Sigmoid colon (tissue), 6 donors: ENCODE measurements at regions not wholly inside any gene's neighbourhood (a gene's known extent, or its start where the extent isn't known, plus 50 kb on each side); places are given as distances from the start of the nearest gene placed in this dataset.
A peak's percentile ranks its signal among the peaks of the same experiment; 100 is the strongest.

ENCODE experiments used
- DNase-seq: peaks from one replicate; pipeline ENCODE4 v3.0.0-alpha.2; 2019
- H3K27ac ChIP-seq, 4 donors: fragments of 200-600 bp; sonication (generic); one replicate each; pipeline ENCODE4 v1.5.1; 2016 to 2019; ENCODE audit warnings: mild to moderate bottlenecking in 1 of 4
- H3K27me3 ChIP-seq, 3 donors: fragments of 200-600 bp; sonication (generic); one replicate each; pipeline ENCODE4 v1.5.1; 2019; ENCODE audit warnings: mild to moderate bottlenecking in 1 of 3
- H3K36me3 ChIP-seq, 4 donors: fragments of 200-600 bp; sonication (generic); one replicate each; pipeline ENCODE4 v1.5.1; 2016 to 2019
- H3K4me1 ChIP-seq, 4 donors: fragments of 200-600 bp; sonication (generic); one replicate each; pipeline ENCODE4 v1.5.1; 2017 to 2019
- H3K4me3 ChIP-seq, 4 donors: fragments of 200-600 bp; sonication (generic); one replicate each; pipeline ENCODE4 v1.5.1; 2017 to 2019; ENCODE audit warnings: mild to moderate bottlenecking in 2 of 4, moderate library complexity in 1 of 4
- H3K9me3 ChIP-seq, 4 donors: fragments of 200-600 bp in 3 of 4; sonication (generic) in 3 of 4; one replicate each; pipeline versions ENCODE4 v1.5.1 to v1.6.1; 2013 to 2019
- EP300 ChIP-seq, 4 donors: sonication (generic); formaldehyde crosslinking; IDR thresholded peaks; one replicate each; pipeline ENCODE4 v1.6.1; 2017; ENCODE audit warnings: antibody characterized with exemption in 4 of 4
- POLR2A ChIP-seq, 2 donors: fragments of 450-650 bp; IDR thresholded peaks; one replicate each; pipeline ENCODE4 v1.6.1; 2016; ENCODE audit warnings: antibody characterized with exemption in 2 of 2, mild to moderate bottlenecking in 2 of 2, moderate library complexity in 2 of 2
- POLR2AphosphoS5 ChIP-seq, 4 donors: sonication (generic); formaldehyde crosslinking; IDR thresholded peaks; one replicate each; pipeline ENCODE4 v1.6.1; 2017; ENCODE audit warnings: antibody characterized with exemption in 4 of 4
- WGBS, 2 donors: extraction: QIAGEN DNeasy Blood & Tissue Kit; methylation state at CpG; one replicate each; pipeline ENCODE4 v1.1.7; 2013; 5-methylcytosine and 5-hydroxymethylcytosine counted together
- intact Hi-C: fragments of 100-400 bp; cut with DNase I; formaldehyde crosslinking; loops from one replicate; pipeline ENCODE4 v1.15.1; 2023
- TF ChIP-seq, protein P1 (sequence below), 4 experiments: fragments of 450-650 bp in 3 of 4; fragments of 200-600 bp in 1 of 4; IDR thresholded peaks; one replicate each; pipeline ENCODE4 v1.5.1; 2016 to 2019; ENCODE audit warnings: antibody characterized with exemption in 4 of 4, mild to moderate bottlenecking in 3 of 4, moderate library complexity in 2 of 4
- donor health status: healthy with polysubstance abuse.
- donor health status: healthy.

DNA sequence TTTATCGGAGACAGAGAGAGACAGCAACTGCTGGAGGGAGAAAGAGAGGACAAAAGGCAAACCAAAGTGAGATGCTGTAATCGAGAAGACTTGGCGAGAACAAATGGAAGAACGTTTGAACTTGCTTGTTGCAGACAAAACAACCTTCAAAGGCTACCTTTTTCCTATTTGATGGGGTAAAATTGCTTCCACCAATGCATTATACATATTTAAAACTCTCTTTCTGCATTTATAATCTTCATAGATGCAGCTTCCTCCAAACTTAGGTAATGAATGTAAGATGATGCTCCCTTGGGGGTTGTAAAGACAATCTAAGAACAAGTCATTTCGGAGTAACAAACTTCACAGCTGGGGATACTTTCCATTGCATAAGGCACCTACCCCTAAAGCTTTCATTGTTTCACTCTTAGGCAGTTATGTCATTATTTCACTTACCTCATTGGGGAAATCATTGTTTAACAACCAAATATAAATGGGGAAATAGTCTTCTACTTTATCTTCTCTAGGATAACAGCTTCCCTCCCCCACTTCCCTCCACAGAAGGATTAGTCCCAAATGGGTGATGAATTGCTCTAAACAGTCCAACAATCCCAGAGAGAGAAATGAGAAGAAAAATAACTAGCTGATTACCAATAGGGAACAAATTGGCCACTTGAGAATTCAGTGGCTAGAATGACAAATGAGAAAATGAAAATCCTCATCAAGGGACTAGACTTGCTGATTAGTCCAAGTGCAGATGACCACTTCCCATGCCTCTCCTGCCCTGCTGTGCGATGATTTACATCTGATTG lies 269.8 kb upstream of the ADAMTS9 start:
- TF ChIP-seq, protein P1, sequence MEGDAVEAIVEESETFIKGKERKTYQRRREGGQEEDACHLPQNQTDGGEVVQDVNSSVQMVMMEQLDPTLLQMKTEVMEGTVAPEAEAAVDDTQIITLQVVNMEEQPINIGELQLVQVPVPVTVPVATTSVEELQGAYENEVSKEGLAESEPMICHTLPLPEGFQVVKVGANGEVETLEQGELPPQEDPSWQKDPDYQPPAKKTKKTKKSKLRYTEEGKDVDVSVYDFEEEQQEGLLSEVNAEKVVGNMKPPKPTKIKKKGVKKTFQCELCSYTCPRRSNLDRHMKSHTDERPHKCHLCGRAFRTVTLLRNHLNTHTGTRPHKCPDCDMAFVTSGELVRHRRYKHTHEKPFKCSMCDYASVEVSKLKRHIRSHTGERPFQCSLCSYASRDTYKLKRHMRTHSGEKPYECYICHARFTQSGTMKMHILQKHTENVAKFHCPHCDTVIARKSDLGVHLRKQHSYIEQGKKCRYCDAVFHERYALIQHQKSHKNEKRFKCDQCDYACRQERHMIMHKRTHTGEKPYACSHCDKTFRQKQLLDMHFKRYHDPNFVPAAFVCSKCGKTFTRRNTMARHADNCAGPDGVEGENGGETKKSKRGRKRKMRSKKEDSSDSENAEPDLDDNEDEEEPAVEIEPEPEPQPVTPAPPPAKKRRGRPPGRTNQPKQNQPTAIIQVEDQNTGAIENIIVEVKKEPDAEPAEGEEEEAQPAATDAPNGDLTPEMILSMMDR (IDR thresholded peaks at IDR 0.05) = no peak
- no peak for TF ChIP-seq EP300 (IDR thresholded peaks at IDR 0.05)
- no peak for TF ChIP-seq POLR2AphosphoS5 (IDR thresholded peaks at IDR 0.05)
- TF ChIP-seq POLR2A (IDR thresholded peaks at IDR 0.05) = no peak
- intact Hi-C loops = no loop called here
- no peak for DNase-seq
- Histone ChIP-seq H3K27me3 (no peaks in the 10 kb centered on the region), H3K27ac (peak overlapping the region in 1 of 4 donors; percentile 51), H3K36me3 (no peaks in the 10 kb centered on the region), H3K4me1 (peaks cover 0 to 28% (median 14%) of the 10 kb centered on the region in 4 donors), H3K4me3 (no peak overlapping the region), H3K9me3 (no peaks in the 10 kb centered on the region)
- WGBS, 2 donors = 91 to 94% methylated on average over 6 of the region's 6 CpGs

DNA sequence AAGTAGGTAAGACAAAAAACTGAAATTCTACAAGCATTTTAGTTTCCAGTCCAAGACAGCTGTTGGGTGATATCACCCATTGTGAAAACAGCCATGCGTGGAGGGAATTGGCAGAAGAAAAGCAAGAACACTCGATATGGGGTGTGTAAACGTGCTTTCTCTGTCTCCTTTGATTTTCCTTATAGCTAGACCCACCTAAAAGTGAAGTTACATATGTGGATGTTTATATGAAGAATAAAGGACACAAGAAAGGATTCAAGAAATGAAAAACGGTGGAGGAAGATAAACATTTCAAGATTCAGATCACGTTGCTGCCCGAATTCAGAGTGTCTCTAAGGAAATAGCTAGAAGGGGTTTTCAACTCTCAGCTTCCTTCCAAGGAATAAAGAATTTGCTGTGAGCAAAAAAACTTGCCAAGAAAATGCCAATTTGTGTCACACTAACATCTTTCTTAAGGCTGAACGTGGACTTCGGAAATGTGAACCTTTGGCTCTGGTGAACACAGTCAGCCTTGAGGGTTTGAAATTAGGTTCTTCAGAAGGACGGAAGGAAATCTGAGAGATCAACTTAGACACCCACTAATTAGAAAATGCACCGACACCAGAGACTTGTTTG lies 269.0 kb upstream of the ADAMTS9 start:
- Histone ChIP-seq H3K4me1 (peaks cover 2 to 28% (median 14%) of the 10 kb centered on the region in 4 donors), H3K4me3 (no peak overlapping the region), H3K27ac (peak overlapping the region in 1 of 4 donors; percentile 51), H3K9me3 (no peaks in the 10 kb centered on the region), H3K27me3 (no peaks in the 10 kb centered on the region), H3K36me3 (no peaks in the 10 kb centered on the region)
- TF ChIP-seq EP300 (IDR thresholded peaks at IDR 0.05) (no peak), POLR2AphosphoS5 (IDR thresholded peaks at IDR 0.05) (no peak), POLR2A (IDR thresholded peaks at IDR 0.05) (no peak)
- TF ChIP-seq, protein P1 (IDR thresholded peaks at IDR 0.05) = no peak
- intact Hi-C loops = no loop called here
- DNase-seq = no peak
- 75 to 82% methylated on average over 10 of the region's 10 CpGs for WGBS, 2 donors

DNA sequence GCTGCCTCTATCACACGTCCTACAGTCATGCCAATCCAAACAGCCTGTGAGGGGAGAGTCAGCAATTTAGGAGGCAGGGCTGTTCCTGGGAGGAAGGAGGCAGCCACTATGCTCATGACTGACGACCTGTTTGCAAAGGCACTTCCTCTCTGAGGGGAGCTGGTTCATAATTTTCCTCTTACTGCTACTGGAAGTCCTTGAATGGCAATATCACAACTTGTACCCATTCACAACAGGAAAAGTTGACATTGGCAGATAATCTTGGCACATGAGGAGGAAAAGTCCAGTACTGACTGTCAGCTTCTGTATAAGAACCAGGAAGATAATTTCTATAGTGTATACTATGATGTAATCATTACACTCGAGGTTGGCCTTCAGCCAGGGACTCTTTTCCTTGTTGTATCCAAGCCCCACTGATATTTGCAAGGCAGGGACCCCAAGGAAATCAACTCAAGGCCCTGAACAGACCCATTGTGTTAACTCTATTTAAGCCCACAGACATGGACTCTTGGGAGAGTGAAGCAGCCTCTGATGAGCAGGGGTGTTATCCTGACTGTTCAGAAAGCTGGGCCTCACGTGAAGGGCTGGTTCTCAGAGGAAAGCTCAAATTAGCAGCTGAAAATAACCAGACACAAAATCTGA lies 267.3 kb upstream of the ADAMTS9 start:
- DNase-seq = no peak
- H3K27me3 ChIP-seq = no peaks in the 10 kb centered on the region
- no peaks in the 10 kb centered on the region for H3K36me3 ChIP-seq
- H3K9me3 ChIP-seq = no peaks in the 10 kb centered on the region
- WGBS, 2 donors = 15 to 24% methylated on average over 4 of the region's 4 CpGs
- H3K4me1 ChIP-seq = peaks cover 4 to 28% (median 21%) of the 10 kb centered on the region in 4 donors
- intact Hi-C loops = no loop called here
- peak overlapping the region in 2 of 4 donors; percentile 15 to 38 for H3K27ac ChIP-seq
- no peak overlapping the region for H3K4me3 ChIP-seq
- no peak for TF ChIP-seq POLR2A (IDR thresholded peaks at IDR 0.05)
- TF ChIP-seq EP300 (IDR thresholded peaks at IDR 0.05) = peak in 1 of 4 donors; percentile 11
- TF ChIP-seq POLR2AphosphoS5 (IDR thresholded peaks at IDR 0.05) = peak in 3 of 4 donors; percentile 11 to 63 (median 20)

DNA sequence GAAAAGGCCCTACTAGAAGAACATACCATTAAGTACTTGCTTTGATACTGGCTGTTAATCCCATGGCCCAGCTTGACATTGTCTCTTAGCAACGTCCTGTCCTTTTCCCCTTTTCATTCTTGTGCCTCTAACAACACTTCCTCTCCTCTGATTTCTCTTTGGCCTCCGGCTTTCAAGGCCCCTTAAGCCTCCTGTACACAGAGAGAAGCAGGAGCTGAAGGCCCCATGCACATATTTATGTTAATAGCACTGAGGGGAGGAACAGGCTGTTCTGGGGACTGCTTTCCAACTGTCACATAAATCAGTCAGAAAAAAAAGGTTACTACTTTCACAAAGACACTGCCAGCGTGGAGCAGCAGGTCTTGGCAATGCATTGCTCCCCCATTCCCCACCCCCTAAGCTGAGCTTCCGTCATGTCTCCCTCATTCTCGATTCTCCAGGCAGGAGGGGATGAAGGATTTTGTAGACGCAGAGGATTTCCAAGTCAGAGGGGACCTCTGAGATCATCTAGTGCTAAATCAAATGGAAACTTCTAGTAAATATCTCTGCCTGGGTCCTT lies 257.4 kb upstream of the ADAMTS9 start:
- intact Hi-C loops = no loop called here
- H3K27ac ChIP-seq = peak overlapping the region; percentile 50 to 59 (median 50)
- H3K4me3 ChIP-seq = no peak overlapping the region
- no peak for DNase-seq
- H3K4me1 ChIP-seq = peaks cover 0 to 20% (median 15%) of the 10 kb centered on the region in 4 donors
- H3K27me3 ChIP-seq = no peaks in the 10 kb centered on the region
- no peaks in the 10 kb centered on the region for H3K36me3 ChIP-seq
- WGBS, 2 donors = 40 to 76% methylated on average over 6 of the region's 6 CpGs
- H3K9me3 ChIP-seq = no peaks in the 10 kb centered on the region
- TF ChIP-seq POLR2AphosphoS5 (IDR thresholded peaks at IDR 0.05) (peak in 3 of 4 donors; percentile 49 to 67 (median 65)), EP300 (IDR thresholded peaks at IDR 0.05) (peak; percentile 44 to 89 (median 76)), POLR2A (IDR thresholded peaks at IDR 0.05) (peak in 1 of 2 donors; percentile 13)
- TF ChIP-seq, protein P1 (IDR thresholded peaks at IDR 0.05) = no peak
